ENCODE measurements at regions not wholly inside any gene's neighbourhood (a gene's known extent, or its start where the extent isn't known, plus 50 kb on each side); places are given as distances from the start of the nearest gene placed in this dataset.

- DNase-seq (ENCODE audit: low spot score in 2 of 2): no peak
- intact Hi-C loops (cut with DNase I; ENCODE audit: low total_unique reads): no loop called here
- no peak for TF ChIP-seq POLR2A (IDR thresholded peaks at IDR 0.05)
- TF ChIP-seq, protein P1, sequence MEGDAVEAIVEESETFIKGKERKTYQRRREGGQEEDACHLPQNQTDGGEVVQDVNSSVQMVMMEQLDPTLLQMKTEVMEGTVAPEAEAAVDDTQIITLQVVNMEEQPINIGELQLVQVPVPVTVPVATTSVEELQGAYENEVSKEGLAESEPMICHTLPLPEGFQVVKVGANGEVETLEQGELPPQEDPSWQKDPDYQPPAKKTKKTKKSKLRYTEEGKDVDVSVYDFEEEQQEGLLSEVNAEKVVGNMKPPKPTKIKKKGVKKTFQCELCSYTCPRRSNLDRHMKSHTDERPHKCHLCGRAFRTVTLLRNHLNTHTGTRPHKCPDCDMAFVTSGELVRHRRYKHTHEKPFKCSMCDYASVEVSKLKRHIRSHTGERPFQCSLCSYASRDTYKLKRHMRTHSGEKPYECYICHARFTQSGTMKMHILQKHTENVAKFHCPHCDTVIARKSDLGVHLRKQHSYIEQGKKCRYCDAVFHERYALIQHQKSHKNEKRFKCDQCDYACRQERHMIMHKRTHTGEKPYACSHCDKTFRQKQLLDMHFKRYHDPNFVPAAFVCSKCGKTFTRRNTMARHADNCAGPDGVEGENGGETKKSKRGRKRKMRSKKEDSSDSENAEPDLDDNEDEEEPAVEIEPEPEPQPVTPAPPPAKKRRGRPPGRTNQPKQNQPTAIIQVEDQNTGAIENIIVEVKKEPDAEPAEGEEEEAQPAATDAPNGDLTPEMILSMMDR (IDR thresholded peaks at IDR 0.05): no peak
- 62 to 63% methylated on average over 1 of the region's 1 CpG for WGBS, 2 donors
- H3K4me3 ChIP-seq (ENCODE audit: low read depth, poor library complexity, severe bottlenecking): no peak overlapping the region
Measured at GRCh38 chr4:29311247-29311646, 1408.9 kb upstream of the PCDH7 start.

DNA sequence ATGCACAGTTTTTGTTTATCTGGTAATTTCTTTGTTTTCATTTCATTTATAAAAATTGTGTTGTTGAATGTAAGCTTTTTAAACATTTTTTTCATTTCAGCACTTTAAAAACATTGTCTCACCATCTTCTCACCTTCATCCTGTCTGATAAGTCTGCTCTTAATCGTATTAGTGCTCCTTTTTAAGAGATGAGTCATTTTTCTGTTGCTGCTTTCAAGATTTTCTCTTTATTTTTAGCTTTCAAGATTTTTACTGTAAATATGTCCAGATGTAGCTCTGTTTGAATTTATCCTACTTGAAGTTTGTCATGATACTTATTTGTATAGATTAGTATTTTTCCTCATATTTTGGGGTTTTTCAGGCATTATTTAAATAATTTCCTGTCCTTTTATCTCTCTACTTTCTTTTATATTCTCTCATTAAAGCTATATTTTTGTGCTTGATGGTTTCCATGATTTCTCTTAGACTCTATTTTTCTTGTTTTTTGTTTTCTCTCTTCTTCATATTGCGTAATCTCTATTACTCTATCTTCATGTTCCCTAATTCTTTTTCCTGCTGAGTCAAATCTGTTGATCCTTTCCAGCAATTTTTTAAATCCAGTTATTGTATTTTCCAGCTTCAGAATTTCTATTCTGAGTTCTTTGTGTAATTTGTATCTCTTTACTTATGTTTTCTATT is 1400.4 kb upstream of the PCDH7 start:
- no peak for TF ChIP-seq POLR2A (IDR thresholded peaks at IDR 0.05)
- TF ChIP-seq, protein P1 (IDR thresholded peaks at IDR 0.05): no peak
- intact Hi-C loops (cut with DNase I; ENCODE audit: low total_unique reads): no loop called here
- DNase-seq (ENCODE audit: low spot score in 2 of 2): no peak
- H3K4me3 ChIP-seq (ENCODE audit: low read depth, poor library complexity, severe bottlenecking): no peak overlapping the region
- WGBS, 2 donors: 75 to 78% methylated on average over 2 of the region's 2 CpGs

DNA sequence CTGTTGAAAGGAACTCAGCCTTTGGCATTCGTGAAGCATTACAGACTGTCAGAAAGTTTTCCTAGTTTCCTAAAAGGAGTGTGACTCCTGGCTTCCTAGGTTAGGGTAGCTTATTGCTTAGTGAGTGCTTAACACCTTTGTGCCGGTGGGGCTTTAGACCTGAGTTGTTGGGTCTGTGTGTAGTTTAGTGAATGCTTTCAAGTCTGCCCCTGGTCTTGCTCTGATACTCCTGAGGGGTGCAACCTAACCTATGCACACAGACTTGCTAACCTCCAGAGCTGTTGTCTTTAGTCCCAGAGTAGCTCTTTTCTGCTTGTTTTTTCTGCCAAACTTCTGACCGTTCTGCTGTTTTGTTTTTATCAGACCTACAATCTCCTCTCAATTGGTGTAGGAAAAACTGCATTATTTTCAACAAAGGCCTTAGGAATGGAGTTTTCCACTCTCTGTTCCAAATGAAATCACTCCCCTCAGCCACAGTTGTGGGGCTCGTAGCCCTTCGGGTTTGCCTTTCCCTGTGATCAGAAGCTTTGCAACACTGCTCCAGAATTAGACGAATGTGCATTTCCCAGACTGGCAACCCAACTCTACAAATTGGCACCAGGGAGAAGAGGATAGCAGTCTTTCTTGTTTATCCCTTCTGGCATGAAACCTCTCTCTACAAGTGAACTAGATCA is 1399.1 kb upstream of the PCDH7 start:
- no peak for TF ChIP-seq POLR2A (IDR thresholded peaks at IDR 0.05)
- TF ChIP-seq, protein P1 (IDR thresholded peaks at IDR 0.05): no peak
- 56 to 63% methylated on average over 6 of the region's 6 CpGs for WGBS, 2 donors
- DNase-seq (ENCODE audit: low spot score in 2 of 2): no peak
- H3K4me3 ChIP-seq (ENCODE audit: low read depth, poor library complexity, severe bottlenecking): no peak overlapping the region
- intact Hi-C loops (cut with DNase I; ENCODE audit: low total_unique reads): no loop called here

DNA sequence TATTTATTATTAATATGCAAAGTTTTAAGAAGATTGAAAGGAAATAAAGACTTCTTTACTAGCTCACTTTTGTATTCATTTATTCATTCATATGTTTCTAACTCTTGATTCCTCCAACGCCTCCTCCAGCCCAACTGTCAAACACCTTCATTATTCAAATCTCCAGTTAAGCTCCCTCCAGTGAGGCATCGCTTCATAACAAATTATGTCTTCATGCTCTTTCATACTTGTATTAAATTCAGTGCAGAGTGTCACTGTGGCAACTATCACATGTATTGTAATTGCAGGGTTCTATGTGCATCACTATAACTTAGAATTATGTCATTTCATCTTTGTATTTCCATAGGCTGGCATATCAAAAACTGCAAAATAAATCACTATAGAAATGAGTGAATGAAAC is 1394.2 kb upstream of the PCDH7 start:
- intact Hi-C loops (cut with DNase I; ENCODE audit: low total_unique reads): no loop called here
- 82 to 86% methylated on average over 2 of the region's 2 CpGs for WGBS, 2 donors
- no peak for DNase-seq (ENCODE audit: low spot score in 2 of 2)
- no peak for TF ChIP-seq POLR2A (IDR thresholded peaks at IDR 0.05)
- TF ChIP-seq, protein P1 (IDR thresholded peaks at IDR 0.05): no peak
- H3K4me3 ChIP-seq (ENCODE audit: low read depth, poor library complexity, severe bottlenecking): no peak overlapping the region

GRCh38 chr4:29326816-29327215 is 1393.4 kb upstream of the PCDH7 start:
- DNase-seq (ENCODE audit: low spot score in 2 of 2): no peak
- TF ChIP-seq, protein P1 (IDR thresholded peaks at IDR 0.05): no peak
- no peak for TF ChIP-seq POLR2A (IDR thresholded peaks at IDR 0.05)
- H3K4me3 ChIP-seq (ENCODE audit: low read depth, poor library complexity, severe bottlenecking): no peak overlapping the region
- 57 to 65% methylated on average over 2 of the region's 2 CpGs for WGBS, 2 donors
- intact Hi-C loops (cut with DNase I; ENCODE audit: low total_unique reads): no loop called here

Measured in lower leg skin (tissue), 4 donors.